ENCODE measurements at regions not wholly inside any gene's neighbourhood (a gene's known extent, or its start where the extent isn't known, plus 50 kb on each side); places are given as distances from the start of the nearest gene placed in this dataset.

- TF ChIP-seq CTCF (IDR thresholded peaks at IDR 0.05): no peak
- no peak for TF ChIP-seq POLR2AphosphoS5 (IDR thresholded peaks at IDR 0.05; ENCODE audit: insufficient read depth in 1 of 2, low read depth in 1 of 2)
- no peak for TF ChIP-seq POLR2A (IDR thresholded peaks at IDR 0.05)
Observed at GRCh38 chr7:49703881-49704280, 69.6 kb upstream of the VWC2 start.
